Middle frontal gyrus (tissue), 1 donor: ENCODE measurements at regions not wholly inside any gene's neighbourhood (a gene's known extent, or its start where the extent isn't known, plus 50 kb on each side); places are given as distances from the start of the nearest gene placed in this dataset.
"Not testable (repeated sequence)": the region's sequence is repeated elsewhere in the genome, so short reads cannot be mapped to it uniquely, and the experiment has no call there.

Source experiments
- DNase-seq: peaks from one replicate; pipeline ENCODE4 v3.0.0-alpha.2; 2015; ENCODE audit warnings: low spot score; ENCODE audit errors: extremely low spot score

- DNase-seq = no peak
Measured at GRCh38 chrX:40374486-40374885, 206.3 kb upstream of the ATP6AP2 start.

GRCh38 chrX:40373641-40374040 lies 207.1 kb upstream of the ATP6AP2 start:
- DNase-seq = no peak

- DNase-seq = no peak
Measured at GRCh38 chrX:40373025-40373424, 207.7 kb upstream of the ATP6AP2 start.

- no peak for DNase-seq
Measured at GRCh38 chrX:40371376-40371775, 209.4 kb upstream of the ATP6AP2 start.

- DNase-seq = no peak
Measured at GRCh38 chrX:40368611-40369061, 212.1 kb upstream of the ATP6AP2 start.

- no peak for DNase-seq
Measured at GRCh38 chrX:40366661-40367060, 214.1 kb upstream of the ATP6AP2 start.

- not testable (repeated sequence) for DNase-seq
Measured at GRCh38 chrX:40362291-40362690, 218.5 kb upstream of the ATP6AP2 start.

- no peak for DNase-seq
Measured at GRCh38 chrX:40360557-40360956, 220.2 kb upstream of the ATP6AP2 start.

- no peak for DNase-seq
Measured at GRCh38 chrX:40359593-40359992, 221.2 kb upstream of the ATP6AP2 start.

GRCh38 chrX:40358994-40359393 lies 221.8 kb upstream of the ATP6AP2 start:
- no peak for DNase-seq

- DNase-seq = no peak
Measured at GRCh38 chrX:40349251-40349650, 231.5 kb upstream of the ATP6AP2 start.

- DNase-seq = no peak
Measured at GRCh38 chrX:40346379-40346778, 234.4 kb upstream of the ATP6AP2 start.

GRCh38 chrX:40343319-40343718 lies 237.5 kb upstream of the ATP6AP2 start:
- DNase-seq = no peak

- DNase-seq = no peak
Measured at GRCh38 chrX:40340116-40340515, 240.7 kb upstream of the ATP6AP2 start.

- DNase-seq = no peak
Measured at GRCh38 chrX:40333344-40333743, 235.6 kb upstream of the BCOR start.

GRCh38 chrX:40331762-40332161 lies 234.0 kb upstream of the BCOR start:
- no peak for DNase-seq

GRCh38 chrX:40331353-40331752 lies 233.6 kb upstream of the BCOR start:
- DNase-seq = no peak

GRCh38 chrX:40329616-40330015 lies 231.9 kb upstream of the BCOR start:
- no peak for DNase-seq

GRCh38 chrX:40327085-40327484 lies 229.3 kb upstream of the BCOR start:
- no peak for DNase-seq

- DNase-seq = no peak
Measured at GRCh38 chrX:40326186-40326965, 228.6 kb upstream of the BCOR start.

GRCh38 chrX:40325161-40325560 lies 227.4 kb upstream of the BCOR start:
- no peak for DNase-seq

- DNase-seq = no peak
Measured at GRCh38 chrX:40323977-40324376, 226.2 kb upstream of the BCOR start.

GRCh38 chrX:40320819-40321218 lies 223.1 kb upstream of the BCOR start:
- DNase-seq = no peak
